HCT116 (cell line): ENCODE measurements at regions not wholly inside any gene's neighbourhood (a gene's known extent, or its start where the extent isn't known, plus 50 kb on each side); places are given as distances from the start of the nearest gene placed in this dataset.

Source experiments
- ATAC-seq: fragments of 200-7000 bp; cut with Tn5 transposase; 2 replicates; pipeline ENCODE4 v1.9.1; 2020; ENCODE audit warnings: mild to moderate bottlenecking, moderate library complexity
- BruUV-seq: library from RNA; stranded (reverse); fragments of 400-500 nt; replicated peaks from 2 replicates; lab custom pipeline; 2021; lab: Mats Ljungman, UMichigan
- CTCF ChIA-PET: fragments of 300-600 bp; sonication (Branson Sonifier 250); formaldehyde crosslinking; loops from one replicate; lab custom pipeline; 2021; ENCODE audit warnings: antibody characterized with exemption; lab: Charles Lee
- POLR2A ChIA-PET: fragments of 300-600, 350-600 bp; sonication (Branson Sonifier 250); formaldehyde crosslinking; loops from one replicate; lab custom pipeline; 2021; ENCODE audit warnings: antibody characterized with exemption; lab: Charles Lee
- RAD21 ChIA-PET, 2 experiments: fragments of 300-600 bp; sonication (Branson Sonifier 250); formaldehyde crosslinking; loops; one replicate each; lab custom pipeline; 2023; ENCODE audit warnings: low total read pairs in 2 of 2; ENCODE audit not compliant: uncharacterized antibody in 2 of 2, unreplicated experiment in 2 of 2, low non-redundant PET in 1 of 2; lab: Charles Lee
- DNase-seq: peaks from one replicate; pipeline ENCODE4 v3.0.0-alpha.2; 2010; ENCODE audit warnings: low read depth, low spot score
- H2AFZ ChIP-seq: fragments of 200-600 bp; shearing (Covaris generic), sonication (generic); 2 replicates; pipeline ENCODE4 v1.6.1; 2017; ENCODE audit warnings: low read depth, mixed run types, mixed read lengths, antibody characterized with exemption, low read length; ENCODE audit not compliant: poor library complexity, severe bottlenecking
- H3K27ac ChIP-seq: 2 replicates; pipeline ENCODE4 v1.5.1; 2012; ENCODE audit warnings: low read depth, low read length
- H3K27me3 ChIP-seq: fragments of 200-600 bp; sonication (generic); 2 replicates; pipeline ENCODE4 v1.6.1; 2016; ENCODE audit warnings: mixed run types, low read length, mixed read lengths; ENCODE audit not compliant: insufficient read depth
- H3K36me3 ChIP-seq, 2 experiments: fragments of 200-500 bp in 1 of 2; fragments of 200-600 bp in 1 of 2; sonication (Bioruptor generic) in 1 of 2; sonication (generic) in 1 of 2; 2 replicates each; pipeline versions ENCODE4 v1.5.1 to v1.6.1; 2014 to 2016; ENCODE audit warnings: low read length in 2 of 2, inconsistent platforms in 1 of 2, mixed read lengths in 1 of 2, mixed run types in 1 of 2; ENCODE audit not compliant: insufficient read depth in 2 of 2, control insufficient read depth in 1 of 2
- H3K4me1 ChIP-seq, 2 experiments: fragments of 200-600 bp in 1 of 2; sonication (generic) in 1 of 2; 2 replicates each; pipeline versions ENCODE4 v1.5.1 to v1.6.1; 2012 to 2017; ENCODE audit warnings: low read length in 2 of 2, inconsistent platforms in 1 of 2, mild to moderate bottlenecking in 1 of 2, mixed read lengths in 1 of 2, mixed run types in 1 of 2, moderate library complexity in 1 of 2; ENCODE audit not compliant: insufficient read depth in 2 of 2, control insufficient read depth in 1 of 2
- H3K4me2 ChIP-seq: fragments of 200-600 bp; sonication (generic); 2 replicates; pipeline ENCODE4 v1.6.1; 2017; ENCODE audit warnings: mixed run types, low read length, mixed read lengths
- H3K4me3 ChIP-seq, 2 experiments: fragments of 200-600 bp in 1 of 2; sonication (generic) in 1 of 2; replicated peaks in 1 of 2; 2 replicates each; pipeline ENCODE4 v1.5.1; 2011 to 2016; ENCODE audit warnings: low read length in 2 of 2, control low read depth in 1 of 2, low read depth in 1 of 2, mild to moderate bottlenecking in 1 of 2, mixed read lengths in 1 of 2, mixed run types in 1 of 2
- H3K79me2 ChIP-seq: fragments of 200-600 bp; sonication (generic); 2 replicates; pipeline ENCODE4 v1.6.1; 2017; ENCODE audit warnings: mild to moderate bottlenecking, mixed run types, low read length, moderate library complexity, mixed read lengths; ENCODE audit not compliant: insufficient read depth
- H3K9ac ChIP-seq: fragments of 200-600 bp; sonication (generic); 2 replicates; pipeline ENCODE4 v1.6.1; 2016; ENCODE audit warnings: low read length, mixed read lengths
- H3K9me2 ChIP-seq: fragments of 200-600 bp; sonication (generic), shearing (Covaris generic); 2 replicates; pipeline ENCODE4 v1.6.1; 2017; ENCODE audit warnings: mixed run types, mild to moderate bottlenecking, moderate library complexity; ENCODE audit not compliant: insufficient read depth
- H3K9me3 ChIP-seq, 2 experiments: fragments of 200-500 bp in 1 of 2; fragments of 200-600 bp in 1 of 2; sonication (Bioruptor generic) in 1 of 2; sonication (generic) in 1 of 2; 2 replicates each; pipeline ENCODE4 v1.6.1; 2014 to 2017; ENCODE audit warnings: low read length in 2 of 2, mixed read lengths in 2 of 2, inconsistent platforms in 1 of 2, low read depth in 1 of 2, mild to moderate bottlenecking in 1 of 2, mixed run types in 1 of 2, moderate library complexity in 1 of 2; ENCODE audit not compliant: control insufficient read depth in 1 of 2, insufficient read depth in 1 of 2
- H4K20me1 ChIP-seq: fragments of 200-600 bp; sonication (generic), shearing (Covaris generic); 2 replicates; pipeline ENCODE4 v1.6.1; 2017; ENCODE audit warnings: mixed run types, mild to moderate bottlenecking, moderate library complexity; ENCODE audit not compliant: insufficient read depth
- EZH2phosphoT487 ChIP-seq: fragments of 200-600 bp; IDR thresholded peaks from 2 replicates; pipeline ENCODE4 v1.6.1; 2018; ENCODE audit warnings: antibody characterized with exemption, borderline replicate concordance
- POLR2A ChIP-seq: IDR thresholded peaks from 2 replicates; pipeline ENCODE4 v1.7.0; 2011; ENCODE audit warnings: borderline replicate concordance; ENCODE audit not compliant: insufficient read depth, insufficient read length; ENCODE audit errors: extremely low read depth
- RAD21 ChIP-seq: IDR thresholded peaks from 2 replicates; pipeline ENCODE4 v1.6.1; 2012; ENCODE audit warnings: low read depth, mild to moderate bottlenecking
- SP1 ChIP-seq: IDR thresholded peaks from 2 replicates; pipeline ENCODE4 v1.6.1; 2012; ENCODE audit warnings: low read depth
- TCF7L2 ChIP-seq: IDR thresholded peaks from 2 replicates; pipeline ENCODE4 v1.7.0; 2011; ENCODE audit warnings: borderline replicate concordance, inconsistent platforms; ENCODE audit not compliant: insufficient read depth, insufficient read length; ENCODE audit errors: extremely low read depth
- YY1 ChIP-seq: IDR thresholded peaks from 2 replicates; pipeline ENCODE4 v1.6.1; 2011; ENCODE audit warnings: low read length, low read depth, moderate library complexity, mild to moderate bottlenecking; ENCODE audit not compliant: insufficient replicate concordance; ENCODE audit errors: extremely low read depth
- intact Hi-C: fragments of 100-400 bp; cut with micrococcal nuclease; formaldehyde crosslinking; loops from 2 replicates; pipeline ENCODE4 v1.10.0; 2022

DNA sequence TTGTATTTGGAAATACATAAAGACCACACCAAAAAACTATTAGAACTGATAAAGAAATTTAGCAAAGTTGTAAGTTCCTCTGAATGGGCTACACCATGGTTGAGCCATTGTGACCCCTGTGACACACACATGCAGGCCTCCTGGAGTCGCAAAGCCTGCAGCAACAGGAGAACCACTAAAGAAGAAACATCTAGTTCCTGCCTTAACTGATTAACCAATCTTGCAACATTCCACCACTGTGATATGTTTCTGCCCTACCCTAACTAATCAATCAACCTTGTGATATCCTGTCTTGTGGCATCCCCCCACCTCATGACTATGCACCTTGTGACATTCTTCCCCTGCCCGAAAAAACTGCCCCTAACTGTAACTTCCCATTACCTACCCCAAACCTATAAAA lies 401.8 kb downstream of the PRDM5 start:
- CTCF ChIA-PET: no interaction called here
- intact Hi-C loops: no loop called here
- Histone ChIP-seq H3K9me2 (no peaks in the 10 kb centered on the region), H3K27me3 (no peaks in the 10 kb centered on the region), H3K27ac (no peak overlapping the region), H2AFZ (no peak overlapping the region), H3K9me3 (no peaks in the 10 kb centered on the region), H3K4me3 (no peak overlapping the region), H4K20me1 (no peaks in the 10 kb centered on the region), H3K36me3 (no peaks in the 10 kb centered on the region), H3K4me2 (no peak overlapping the region), H3K79me2 (no peaks in the 10 kb centered on the region), H3K9ac (no peak overlapping the region), H3K4me1 (peaks cover 2 to 5% of the 10 kb centered on the region in 2 experiments; a peak in 3 of 4 replicates)
- POLR2A ChIA-PET: interaction anchor here (0.7 kb wide), 1 partner anchor 106 kb away, joined by 5 read pairs; no protein-coding TSS in a partner anchor
- DNase-seq (no peak), ATAC-seq (no peak)
- RAD21 ChIA-PET: no interaction called here
- BruUV-seq: no TSS peak
- TF ChIP-seq EZH2phosphoT487: no peak
- TF ChIP-seq YY1: no peak
- no peak for TF ChIP-seq RAD21
- no peak for TF ChIP-seq TCF7L2

DNA sequence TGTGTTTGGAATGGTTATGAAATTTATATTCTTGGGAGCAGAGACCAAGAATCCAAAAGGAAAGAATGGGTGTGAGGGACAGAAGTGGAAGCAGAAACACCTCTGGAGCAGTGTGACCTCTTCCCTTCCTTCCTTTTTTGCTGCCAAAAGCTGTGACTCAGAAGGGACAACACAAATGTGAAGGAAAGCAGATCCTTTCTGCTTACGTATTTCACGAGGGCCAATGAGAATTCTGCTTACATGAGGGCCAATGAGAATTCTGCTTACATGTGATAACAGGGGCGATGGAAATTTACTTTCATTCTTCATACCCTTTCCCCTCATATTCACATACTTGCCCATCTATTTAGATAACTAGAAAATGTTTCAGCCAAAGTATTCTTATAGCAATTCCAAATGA lies 404.6 kb downstream of the PRDM5 start:
- POLR2A ChIA-PET: no interaction called here
- no TSS peak for BruUV-seq
- Histone ChIP-seq H3K27me3 (no peaks in the 10 kb centered on the region), H3K36me3 (no peaks in the 10 kb centered on the region), H2AFZ (peak overlapping the region; percentile 89), H3K9me2 (no peaks in the 10 kb centered on the region), H3K27ac (no peak overlapping the region), H3K79me2 (no peaks in the 10 kb centered on the region), H3K9me3 (no peaks in the 10 kb centered on the region), H3K9ac (no peak overlapping the region), H4K20me1 (no peaks in the 10 kb centered on the region), H3K4me3 (no peak overlapping the region), H3K4me2 (peak overlapping the region; percentile 39), H3K4me1 (peaks cover 2 to 5% of the 10 kb centered on the region in 2 experiments; a peak in 3 of 4 replicates)
- DNase-seq (peak; percentile 63), ATAC-seq (peak; percentile 77)
- CTCF ChIA-PET: no interaction called here
- intact Hi-C loops: no loop called here
- RAD21 ChIA-PET: no interaction called here
- peak; percentile 42 for TF ChIP-seq SP1
- TF ChIP-seq POLR2A: no peak
